Progenitor cell of endocrine pancreas (in vitro differentiated cells): ENCODE measurements at regions not wholly inside any gene's neighbourhood (a gene's known extent, or its start where the extent isn't known, plus 50 kb on each side); places are given as distances from the start of the nearest gene placed in this dataset.

ENCODE experiments used
- DNase-seq: peaks from one replicate; pipeline ENCODE4 v3.0.0; 2021; ENCODE audit warnings: low spot score; ENCODE audit not compliant: unreplicated experiment
- H3K27ac Mint-ChIP-seq: 2 replicates; pipeline ENCODE4 v1.8.0; 2021; ENCODE audit warnings: mild to moderate bottlenecking, moderate library complexity, mixed read lengths
- H3K27me3 Mint-ChIP-seq: 2 replicates; pipeline ENCODE4 v1.8.0; 2021; ENCODE audit warnings: mixed read lengths
- H3K36me3 Mint-ChIP-seq: 2 replicates; pipeline ENCODE4 v1.8.0; 2022; ENCODE audit warnings: mixed read lengths; ENCODE audit not compliant: insufficient read depth
- H3K4me1 Mint-ChIP-seq: 2 replicates; pipeline ENCODE4 v1.8.0; 2021; ENCODE audit warnings: low read depth, mixed read lengths
- H3K4me3 Mint-ChIP-seq: 2 replicates; pipeline ENCODE4 v1.8.0; 2021; ENCODE audit warnings: low read depth, mild to moderate bottlenecking, moderate library complexity, mixed read lengths
- H3K9me3 Mint-ChIP-seq: 2 replicates; pipeline ENCODE4 v1.8.0; 2021; ENCODE audit warnings: low read depth, mixed read lengths
- CTCF ChIP-seq: fragments of 200-600 bp; sonication (generic); IDR thresholded peaks from one replicate; pipeline ENCODE4 v1.5.0; 2021; ENCODE audit warnings: antibody characterized with exemption, mild to moderate bottlenecking; ENCODE audit not compliant: unreplicated experiment

GRCh38 chr15:87207251-87207650 is 1049.3 kb downstream of the NTRK3 start:
- Mint-ChIP-seq H3K9me3 (no peaks in the 10 kb centered on the region), H3K4me3 (no peak overlapping the region), H3K4me1 (no peaks in the 10 kb centered on the region), H3K27ac (no peak overlapping the region), H3K27me3 (no peaks in the 10 kb centered on the region), H3K36me3 (no peaks in the 10 kb centered on the region)
- DNase-seq, result no peak
- TF ChIP-seq CTCF, result no peak

- no peak overlapping the region for H3K4me3 Mint-ChIP-seq
- H3K36me3 Mint-ChIP-seq, result no peaks in the 10 kb centered on the region
Measured at GRCh38 chr15:87201986-87202385, 1054.6 kb downstream of the NTRK3 start.

GRCh38 chr15:87200149-87200548 is 1056.4 kb downstream of the NTRK3 start:
- Mint-ChIP-seq H3K4me3 (no peak overlapping the region), H3K27ac (no peak overlapping the region), H3K27me3 (peaks cover 3% of the 10 kb centered on the region), H3K9me3 (no peaks in the 10 kb centered on the region), H3K36me3 (no peaks in the 10 kb centered on the region), H3K4me1 (no peaks in the 10 kb centered on the region)
- TF ChIP-seq CTCF, result no peak
- no peak for DNase-seq

More at GRCh38 chr15:87201986-87202385, 1054.6 kb downstream of the NTRK3 start:
- H3K27me3 Mint-ChIP-seq, result peaks cover 3% of the 10 kb centered on the region
- no peak for DNase-seq
- no peak overlapping the region for H3K27ac Mint-ChIP-seq
- no peak for TF ChIP-seq CTCF
- H3K4me1 Mint-ChIP-seq, result no peaks in the 10 kb centered on the region
- H3K9me3 Mint-ChIP-seq, result no peaks in the 10 kb centered on the region

- Mint-ChIP-seq H3K36me3 (no peaks in the 10 kb centered on the region), H3K27ac (no peak overlapping the region), H3K4me3 (no peak overlapping the region), H3K9me3 (no peaks in the 10 kb centered on the region), H3K27me3 (peaks cover 6% of the 10 kb centered on the region), H3K4me1 (no peaks in the 10 kb centered on the region)
- no peak for TF ChIP-seq CTCF
- DNase-seq, result no peak
Measured at GRCh38 chr15:87197981-87198380, 1058.6 kb downstream of the NTRK3 start.

- DNase-seq, result no peak
- Mint-ChIP-seq H3K9me3 (no peaks in the 10 kb centered on the region), H3K4me1 (no peaks in the 10 kb centered on the region), H3K4me3 (no peak overlapping the region), H3K27ac (no peak overlapping the region), H3K27me3 (peaks cover 6% of the 10 kb centered on the region), H3K36me3 (no peaks in the 10 kb centered on the region)
- no peak for TF ChIP-seq CTCF
Measured at GRCh38 chr15:87196498-87196897, 1060.0 kb downstream of the NTRK3 start.
